DMS153 (cell line): ENCODE measurements at regions not wholly inside any gene's neighbourhood (a gene's known extent, or its start where the extent isn't known, plus 50 kb on each side); places are given as distances from the start of the nearest gene placed in this dataset.
A peak's percentile ranks its signal among the peaks of the same experiment; 100 is the strongest.

ENCODE experiments used
- DNase-seq: peaks from one replicate; lab custom pipeline; 2025; lab: John Stamatoyannopoulos, UW

DNA sequence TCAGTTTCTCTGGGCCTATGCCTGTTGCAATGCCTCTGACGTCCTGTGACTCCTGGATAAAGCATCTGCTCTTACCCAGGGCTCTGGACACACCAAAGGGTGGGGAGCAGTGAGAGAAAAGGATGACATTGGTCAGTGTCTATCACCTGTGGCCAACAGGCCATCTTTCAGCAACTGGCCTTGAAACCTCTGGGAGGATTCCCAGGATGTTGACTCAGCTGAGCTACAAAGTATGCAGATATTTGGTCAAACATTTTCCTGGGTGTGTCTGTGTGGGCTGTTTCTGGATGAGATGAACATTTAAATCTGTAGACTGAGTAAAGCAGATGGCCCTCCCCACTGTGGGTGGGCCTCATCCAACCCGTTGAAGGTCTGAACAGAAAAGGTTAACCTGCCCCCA is 149.9 kb downstream of the SPATA19 start:
- no peak for DNase-seq

DNA sequence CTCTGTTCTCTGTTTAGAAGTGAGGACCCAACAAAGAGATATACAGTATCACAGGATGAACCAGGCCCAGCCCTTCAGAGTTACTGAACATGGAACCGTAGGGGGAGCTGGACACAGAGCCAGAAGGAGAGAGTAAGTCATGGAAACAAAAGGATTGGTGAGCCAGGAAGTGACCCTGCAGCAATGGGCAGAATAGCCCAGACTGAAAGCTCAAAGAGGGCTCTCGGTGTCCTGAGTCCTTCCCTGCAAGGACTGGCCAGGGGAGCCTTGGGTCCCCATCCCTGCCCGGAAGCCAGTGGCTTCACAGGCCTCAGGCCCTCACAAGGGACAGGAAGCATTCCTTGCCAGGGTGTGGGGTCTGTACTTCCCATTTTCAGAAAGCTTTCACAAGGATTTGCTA is 150.6 kb downstream of the SPATA19 start:
- no peak for DNase-seq

DNA sequence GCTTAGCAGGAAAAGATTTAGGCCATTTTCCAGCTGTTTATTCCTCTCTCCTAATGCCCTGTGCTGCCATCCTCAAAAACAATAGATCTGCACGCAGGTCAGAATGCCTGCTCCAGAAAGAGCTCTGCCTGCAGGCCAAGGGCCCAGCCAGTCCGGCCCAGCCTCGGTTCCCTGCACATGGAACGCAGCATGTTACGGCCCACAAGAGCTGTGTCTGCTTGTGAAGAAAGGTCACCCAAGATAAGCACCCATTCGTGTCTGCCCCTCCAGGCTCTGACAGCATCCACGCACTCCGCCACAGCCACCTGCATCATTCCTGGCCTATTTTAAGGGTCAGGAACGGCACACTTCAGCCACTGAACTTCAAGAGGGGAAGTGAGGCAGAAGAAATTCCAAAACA is 152.2 kb downstream of the SPATA19 start:
- DNase-seq = no peak

DNA sequence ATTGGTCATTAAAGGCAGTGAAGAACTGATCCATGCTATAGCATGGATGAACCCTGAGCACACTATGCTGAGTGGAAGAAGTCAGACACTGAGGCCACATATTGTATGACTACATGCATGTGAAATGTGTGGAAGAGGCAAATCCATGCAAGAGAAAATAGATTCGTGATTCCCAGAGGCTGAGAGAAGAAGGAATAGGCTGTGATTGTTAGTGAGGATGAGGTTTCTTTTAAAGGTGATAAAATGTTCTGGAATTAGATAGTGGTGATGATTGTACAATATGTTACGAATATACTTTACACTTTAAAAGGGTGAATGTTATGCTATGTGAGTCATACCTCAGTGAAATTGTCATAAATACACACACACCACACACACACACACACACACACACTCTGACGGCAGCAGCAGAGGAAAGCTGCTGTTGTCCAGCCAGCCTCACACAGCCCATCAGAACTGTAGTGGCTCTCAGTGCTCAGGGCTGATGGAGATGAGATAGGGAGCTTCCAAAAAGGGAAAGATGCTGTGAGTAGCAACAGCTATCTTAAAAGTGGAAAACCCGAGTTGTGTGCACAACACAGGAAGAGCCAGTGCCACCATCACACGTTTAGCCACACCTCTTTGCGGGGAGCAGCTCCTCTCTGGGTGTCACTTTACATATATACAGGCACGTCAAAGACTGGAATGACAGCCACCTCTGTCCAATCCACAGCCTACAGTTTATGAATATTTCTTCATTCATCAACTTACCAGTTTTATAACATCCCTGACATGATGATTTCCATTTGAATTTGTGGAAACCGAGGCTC is 153.0 kb downstream of the SPATA19 start:
- no peak for DNase-seq

DNA sequence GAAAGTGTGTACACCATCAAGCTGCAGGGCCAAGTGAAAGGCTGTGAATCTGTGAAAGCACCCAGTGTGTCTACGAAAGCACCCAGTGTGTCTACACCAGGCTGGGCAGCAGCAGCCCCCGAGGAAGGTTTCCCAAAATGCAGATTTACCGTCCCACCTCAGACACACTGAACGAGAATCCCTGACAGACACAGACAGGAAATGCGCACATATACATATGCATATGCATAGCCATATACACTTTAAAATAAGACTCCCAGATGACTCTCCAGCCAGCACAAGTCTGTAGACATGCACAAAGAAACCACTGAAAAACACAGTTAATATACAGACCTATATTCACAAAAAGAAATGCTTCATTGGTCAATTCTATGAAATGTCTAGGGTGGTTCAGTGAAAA is 155.5 kb upstream of the OPCML start:
- no peak for DNase-seq

DNA sequence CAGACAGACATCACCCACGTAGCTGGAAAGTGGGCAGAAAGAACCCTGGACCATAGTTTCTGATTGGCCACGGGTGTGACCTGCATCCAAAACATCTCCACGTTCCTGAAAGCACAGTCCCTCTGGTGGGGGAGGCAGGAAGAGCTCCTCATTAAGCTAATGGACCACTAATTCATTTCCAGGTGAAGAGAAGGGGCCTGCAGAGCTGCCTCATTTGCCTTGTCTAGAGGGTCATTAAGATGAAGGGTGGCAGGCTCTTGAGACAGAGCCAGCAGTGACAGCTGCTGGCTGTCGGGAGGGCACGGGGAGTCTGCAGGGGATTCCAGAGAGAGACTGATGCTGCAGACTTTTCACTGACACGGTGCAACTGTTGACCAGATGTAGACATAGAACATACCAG is 149.6 kb upstream of the OPCML start:
- DNase-seq = peak; percentile 24

DNA sequence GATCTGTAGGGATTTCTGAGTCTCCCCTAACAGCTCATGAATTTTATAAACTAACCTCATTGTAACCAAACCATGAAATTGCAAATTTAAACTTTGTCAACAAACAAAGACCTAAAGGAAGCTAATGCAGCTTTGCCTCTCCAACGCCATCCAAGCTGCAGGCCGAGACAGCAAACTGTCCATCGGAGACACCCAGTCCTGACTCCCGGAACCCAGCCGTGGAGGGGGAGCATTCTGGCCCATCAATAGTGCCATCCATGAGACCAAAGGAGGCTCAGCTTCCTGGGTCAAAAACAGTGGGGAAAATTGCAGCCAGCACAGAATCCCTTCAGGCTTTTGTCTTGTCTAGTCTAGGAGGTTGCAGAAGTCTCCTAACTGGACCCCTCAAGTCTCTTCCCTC is 147.6 kb upstream of the OPCML start:
- no peak for DNase-seq

DNA sequence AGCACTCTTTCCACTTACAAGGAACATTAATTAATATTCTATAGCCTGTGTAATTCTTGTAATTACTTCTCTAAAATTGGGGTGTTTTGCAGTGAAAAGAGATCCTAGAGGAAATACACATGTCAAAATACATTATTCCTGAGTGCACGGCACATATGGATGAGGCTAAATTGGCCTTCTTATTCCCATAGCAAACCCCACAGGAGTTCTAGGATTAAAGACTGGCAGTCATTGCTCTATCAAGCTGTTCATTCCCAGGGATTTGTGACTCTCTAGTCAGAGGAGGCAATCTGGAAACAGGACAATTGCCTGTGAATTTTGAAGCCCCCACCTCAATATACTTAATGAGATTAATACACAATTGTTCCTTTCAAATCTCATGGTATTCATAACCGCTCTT is 145.9 kb upstream of the OPCML start:
- DNase-seq = no peak

DNA sequence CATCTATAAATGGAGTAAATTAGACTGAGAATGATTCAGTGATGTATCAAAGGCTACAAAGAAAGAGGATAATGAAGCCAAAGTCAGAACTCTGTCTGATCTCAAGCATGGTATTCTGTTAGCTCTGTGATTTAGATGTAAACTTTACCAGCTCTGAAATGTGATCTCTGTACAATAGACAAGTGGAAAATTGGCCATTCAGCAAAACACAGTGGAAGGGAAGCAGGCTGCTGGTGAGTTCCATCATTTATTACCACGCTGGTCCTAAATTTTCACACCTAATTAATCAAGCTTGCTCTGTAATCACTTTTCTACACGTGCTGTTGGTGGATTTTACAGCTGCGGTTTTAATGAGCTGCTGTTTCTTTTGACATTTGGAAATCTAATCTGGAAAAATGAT is 145.1 kb upstream of the OPCML start:
- no peak for DNase-seq

DNA sequence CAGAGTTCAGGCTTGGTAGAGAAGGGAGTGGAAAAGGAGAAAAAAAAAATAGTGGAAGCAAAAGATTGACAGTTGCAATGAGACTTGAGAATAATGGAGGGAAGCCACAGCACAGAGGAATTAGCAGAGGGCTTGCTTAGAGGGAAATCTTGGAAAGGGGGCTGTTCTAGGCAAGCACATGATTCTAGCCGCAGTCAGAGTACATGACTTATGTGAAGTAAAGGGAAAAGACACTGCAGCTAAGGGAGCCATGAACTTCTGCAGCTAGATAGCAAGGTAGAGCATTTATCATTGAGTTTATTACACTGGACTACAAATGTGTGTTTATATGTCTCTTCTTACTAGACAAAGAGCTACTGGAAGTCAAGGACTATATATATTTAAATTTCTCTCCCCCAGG is 144.0 kb upstream of the OPCML start:
- no peak for DNase-seq

DNA sequence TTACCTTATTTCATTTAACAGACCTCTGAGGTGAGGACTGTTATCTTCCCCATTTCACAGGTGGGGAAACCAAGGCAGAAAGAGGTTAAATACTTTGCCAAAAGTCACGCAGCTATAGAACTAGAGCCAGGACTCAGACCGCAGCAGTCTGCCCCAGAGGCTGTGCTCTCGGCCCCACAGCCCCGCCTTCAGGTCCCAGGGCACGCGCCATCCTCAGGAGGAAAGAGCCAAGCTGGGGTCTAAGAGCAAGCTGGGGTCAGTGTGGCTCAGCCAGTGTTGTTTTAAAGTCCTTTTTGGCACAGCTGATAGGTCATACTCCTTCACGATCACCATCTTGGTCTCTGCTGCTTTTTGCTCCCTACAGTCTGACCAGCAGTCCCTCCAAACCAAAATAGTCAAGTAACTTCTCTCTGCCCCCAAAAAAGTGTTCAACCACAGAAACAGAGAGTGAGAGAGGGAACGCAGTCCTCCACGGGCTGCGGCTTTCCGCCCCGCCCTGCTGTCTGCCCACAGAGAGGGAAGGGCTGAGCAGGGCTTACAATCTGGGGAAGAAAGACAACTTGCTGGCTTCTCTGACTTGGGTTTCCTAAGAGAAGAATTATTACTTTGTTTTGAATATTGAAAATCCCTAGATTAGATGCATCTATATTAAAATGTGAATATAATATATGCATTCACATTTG is 137.2 kb upstream of the OPCML start:
- DNase-seq = no peak

DNA sequence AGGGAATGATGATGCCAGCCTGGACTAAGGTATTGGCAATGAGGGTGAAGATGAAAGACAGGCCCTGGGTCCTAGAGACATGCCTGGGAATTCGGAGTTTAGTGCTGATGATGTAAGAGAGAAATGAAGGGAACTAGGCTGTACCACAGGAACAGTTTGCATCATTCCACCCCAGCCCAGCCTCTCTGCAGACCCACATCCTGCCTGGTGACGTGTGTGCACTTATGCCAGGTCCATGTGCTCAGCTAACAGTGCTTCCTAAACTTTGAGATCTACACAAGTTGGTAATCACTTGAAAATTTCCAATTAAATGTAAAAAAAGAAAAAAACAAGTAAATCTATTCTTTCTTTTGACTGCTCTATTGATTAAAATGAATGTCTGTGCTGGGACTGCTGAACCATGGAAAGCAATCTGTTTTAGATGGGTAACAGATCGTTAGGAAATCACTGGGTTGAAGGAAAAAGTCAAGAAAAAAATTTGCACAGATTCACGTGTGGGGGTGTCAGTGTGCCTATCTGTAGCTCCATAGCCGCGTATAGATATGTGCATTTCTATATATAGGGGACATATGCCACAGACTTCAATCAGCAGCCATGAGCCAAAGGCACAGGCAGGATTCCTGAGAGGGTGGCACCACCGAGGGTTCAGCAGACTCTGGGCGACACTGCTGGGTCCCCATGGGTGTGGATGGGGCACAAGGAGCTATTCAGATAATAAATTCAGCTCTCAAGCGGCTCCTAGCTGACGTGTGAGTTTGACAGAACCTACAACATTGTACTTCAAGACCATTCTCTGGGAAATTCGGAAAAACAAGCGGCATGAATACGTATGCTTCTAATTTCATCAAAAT is 131.1 kb upstream of the OPCML start:
- no peak for DNase-seq

DNA sequence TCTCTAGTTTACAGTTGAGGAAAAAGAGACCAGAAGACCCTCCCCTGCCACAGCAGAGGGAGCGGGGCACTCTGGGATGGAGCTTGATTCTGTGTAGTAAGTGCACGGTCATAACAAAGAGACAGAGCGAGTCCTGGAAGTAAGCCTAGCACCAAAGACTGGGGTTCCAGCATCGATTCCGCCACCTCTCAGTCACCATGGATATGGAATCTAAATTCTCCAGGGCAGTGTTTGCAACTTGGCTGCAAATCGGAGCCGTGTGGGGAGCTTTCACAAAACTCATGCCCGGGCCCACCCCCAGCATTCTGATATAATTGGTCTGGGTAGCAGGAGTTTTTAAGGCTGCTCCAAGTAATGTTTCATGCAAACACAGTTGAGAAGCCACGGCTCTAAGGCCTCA is 129.5 kb upstream of the OPCML start:
- no peak for DNase-seq

DNA sequence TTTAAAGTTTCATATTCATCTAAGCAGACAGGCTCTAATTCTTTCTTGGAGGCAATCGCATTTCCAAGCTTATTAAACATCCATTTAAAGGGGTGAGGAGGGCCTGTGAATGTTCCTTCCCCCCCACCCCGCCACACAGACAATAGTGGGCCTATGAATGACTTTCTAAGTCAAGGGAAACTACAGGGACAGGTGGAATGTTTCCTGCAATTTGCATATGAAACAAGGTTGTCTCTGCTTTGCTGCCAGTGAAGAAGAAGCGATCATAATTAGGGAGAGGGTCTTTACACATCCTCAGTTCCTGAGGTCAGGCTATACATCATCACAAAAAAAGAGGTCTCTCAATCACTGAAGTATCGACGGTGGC is 127.9 kb upstream of the OPCML start:
- DNase-seq = no peak

DNA sequence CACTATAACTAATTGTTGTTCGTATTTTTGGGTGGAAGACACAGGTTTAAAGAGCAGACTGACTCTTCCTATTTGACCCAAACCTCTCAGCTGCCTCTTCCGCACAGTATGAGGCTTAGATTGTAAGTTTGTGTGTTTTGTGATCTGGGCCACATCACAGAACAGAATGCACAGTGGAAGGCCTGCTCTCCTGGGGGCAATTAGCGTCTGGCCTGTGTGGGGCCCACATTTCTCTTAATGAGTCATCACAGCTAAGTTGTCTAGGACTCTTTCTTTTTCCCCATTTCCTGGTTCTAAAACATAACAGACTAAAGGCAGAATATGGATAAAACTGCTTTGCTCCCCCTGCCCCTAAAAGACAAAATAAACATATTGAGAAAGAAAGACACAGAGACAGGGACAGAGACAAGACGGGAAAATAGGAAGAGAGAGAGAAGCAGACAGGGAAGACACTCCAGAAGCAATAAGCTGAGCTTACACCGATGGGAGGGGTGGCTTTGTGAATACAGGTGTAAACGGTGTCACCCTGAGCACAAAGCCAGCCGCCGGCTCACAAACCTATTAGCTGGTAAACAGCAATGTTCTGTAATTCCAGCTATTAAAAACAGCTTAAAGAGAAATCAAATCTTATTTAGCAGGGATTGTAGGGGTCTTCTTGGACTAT is 127.4 kb upstream of the OPCML start:
- peak; percentile 54 for DNase-seq

DNA sequence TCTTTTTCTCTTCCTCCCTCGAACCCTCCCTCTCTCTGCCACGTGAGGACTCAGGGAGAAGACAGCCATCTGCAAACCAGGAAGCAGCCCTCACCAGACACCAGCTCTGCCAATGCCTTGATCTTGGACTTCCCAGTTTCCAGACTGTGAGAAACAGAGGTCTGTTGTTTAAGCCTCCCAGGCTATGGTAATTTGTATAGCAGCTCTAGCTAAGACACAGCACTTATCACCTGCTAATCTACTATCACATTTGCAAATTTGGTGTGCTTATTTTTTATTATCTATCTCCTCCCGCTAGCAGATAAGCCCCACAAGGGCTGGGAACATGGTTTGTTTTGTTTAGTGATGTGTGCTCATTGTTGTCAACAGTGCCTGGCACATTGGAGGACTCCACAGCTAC is 124.8 kb upstream of the OPCML start:
- DNase-seq = no peak

DNA sequence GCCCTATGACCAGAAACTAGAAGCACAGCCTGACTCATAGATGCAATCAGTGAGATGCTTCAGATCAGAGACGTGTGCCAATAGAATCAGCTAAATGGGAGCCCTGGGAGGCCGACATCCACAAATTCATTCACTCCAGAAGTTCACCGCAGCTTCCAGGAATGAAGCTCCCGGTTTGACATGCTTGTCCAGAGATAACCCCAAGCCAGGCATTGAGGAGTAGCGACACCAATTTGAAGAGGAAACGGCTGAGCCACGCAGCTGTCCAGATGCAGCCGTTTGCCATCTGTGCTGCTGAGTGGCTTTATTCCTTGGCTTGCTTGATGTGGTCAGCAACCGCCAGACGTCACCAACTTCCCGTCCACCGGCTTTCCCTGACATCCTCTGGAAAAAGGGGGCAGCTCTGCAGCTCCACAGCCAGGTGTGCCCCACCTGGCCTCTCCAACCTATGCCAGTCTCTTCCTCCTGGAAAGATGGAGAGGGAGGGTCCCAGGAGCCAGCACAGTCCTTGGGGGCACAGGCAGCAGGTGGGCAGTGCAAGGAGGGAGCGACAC is 123.9 kb upstream of the OPCML start:
- no peak for DNase-seq

DNA sequence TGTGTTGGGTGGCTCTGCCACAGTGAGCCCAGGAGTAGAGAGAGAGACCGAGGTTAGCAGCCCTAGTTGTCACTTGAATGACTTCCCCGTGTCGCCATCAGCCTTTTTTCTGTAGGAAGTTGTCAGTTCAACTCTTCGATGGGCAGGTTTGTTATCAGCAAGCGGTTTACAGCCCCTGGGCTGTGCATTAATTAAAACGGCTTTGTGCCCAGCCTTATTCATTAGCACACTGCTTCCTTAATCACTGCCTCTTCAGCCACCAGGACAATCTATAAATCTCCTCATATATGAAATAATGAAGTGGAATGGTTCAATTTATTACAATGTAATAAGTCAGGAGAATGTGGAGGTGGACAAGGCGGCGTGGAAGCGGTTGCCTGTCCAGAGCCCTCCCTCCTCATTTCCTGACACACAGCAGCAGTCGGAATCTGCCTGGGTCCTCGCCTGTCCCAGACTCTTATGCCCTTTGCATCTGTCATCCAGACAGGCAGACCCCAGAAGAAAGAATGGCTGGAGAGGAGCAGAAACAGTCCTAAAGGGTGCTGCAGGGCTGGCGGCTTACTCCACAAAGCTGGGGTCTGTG is 122.4 kb upstream of the OPCML start:
- DNase-seq = no peak

DNA sequence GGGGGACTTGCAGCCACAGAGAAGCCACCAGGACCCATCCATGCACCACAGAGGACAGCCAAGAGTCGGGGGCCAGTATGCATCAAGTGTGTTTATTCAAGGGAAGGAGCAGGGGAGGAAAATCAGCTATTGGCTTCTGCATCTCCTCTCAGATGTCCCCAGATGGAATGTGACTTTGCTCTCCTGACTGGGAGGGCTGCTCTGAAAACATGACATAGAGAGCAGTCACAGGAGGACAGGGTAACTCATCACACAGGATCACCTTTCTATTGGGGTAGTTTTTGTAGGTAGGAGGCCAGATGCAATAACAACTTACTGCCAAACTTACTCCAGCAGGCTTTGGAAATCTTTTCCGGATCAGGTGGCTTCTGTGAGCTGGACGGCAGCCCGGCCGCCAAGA is 121.0 kb upstream of the OPCML start:
- no peak for DNase-seq

DNA sequence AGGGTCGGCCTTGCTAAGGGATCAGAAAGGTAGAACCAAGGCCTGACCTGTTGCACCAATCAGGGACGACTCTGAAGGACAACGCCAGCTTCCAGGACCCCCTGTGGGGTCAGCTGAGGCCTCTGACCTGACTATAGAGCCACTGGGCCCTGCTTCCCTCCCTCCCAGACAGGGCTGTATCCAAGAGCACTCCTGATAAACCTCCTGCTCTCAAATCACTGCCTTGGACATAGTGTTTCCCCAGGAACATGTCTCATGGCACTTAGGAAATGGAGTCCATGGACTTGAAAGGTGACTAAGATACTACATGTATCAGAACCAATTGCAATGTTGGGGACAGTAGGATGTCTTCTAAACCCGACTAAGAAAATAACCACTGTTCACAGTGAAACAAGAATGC is 117.8 kb upstream of the OPCML start:
- no peak for DNase-seq

DNA sequence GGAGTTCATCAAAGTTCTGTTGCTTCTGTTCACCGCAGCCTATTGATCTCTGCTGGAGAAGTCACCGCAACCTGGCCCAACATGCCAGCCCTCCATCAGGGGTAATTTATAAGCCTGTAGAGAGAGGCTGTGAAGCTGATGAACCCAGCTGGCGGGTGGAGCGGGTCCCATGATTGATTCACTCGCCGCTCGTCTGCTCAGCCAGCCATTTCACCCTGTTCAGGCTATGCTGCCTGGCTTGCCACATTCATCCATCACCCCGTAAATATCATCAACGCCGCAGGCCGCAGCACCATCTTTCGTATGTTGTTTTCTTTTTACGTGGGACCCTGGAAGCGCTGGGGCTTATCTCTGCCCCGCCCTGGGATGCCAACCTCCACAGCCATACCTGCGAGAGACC is 116.7 kb upstream of the OPCML start:
- DNase-seq = no peak

DNA sequence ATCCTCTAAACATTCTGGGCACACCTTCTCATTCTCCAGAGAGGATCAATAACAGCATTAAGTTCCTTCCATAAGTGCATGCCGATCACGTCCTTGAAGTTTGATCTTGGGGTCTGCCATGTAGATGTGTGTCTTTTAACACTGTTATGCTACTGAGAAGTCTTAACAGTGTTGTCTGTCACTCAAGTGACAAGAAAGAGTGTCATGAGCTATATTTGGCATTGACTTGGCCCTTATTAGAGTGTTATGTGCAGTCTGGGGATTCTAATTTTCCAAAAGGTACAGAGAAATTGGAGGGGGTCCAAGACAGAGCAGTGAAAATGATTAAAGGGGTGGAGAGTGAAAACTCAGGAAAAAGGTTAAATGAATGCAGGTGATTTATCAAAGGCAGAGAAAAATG is 107.1 kb upstream of the OPCML start:
- DNase-seq = no peak
